ENCODE measurements at regions not wholly inside any gene's neighbourhood (a gene's known extent, or its start where the extent isn't known, plus 50 kb on each side); places are given as distances from the start of the nearest gene placed in this dataset.
"Not testable (repeated sequence)": the region's sequence is repeated elsewhere in the genome, so short reads cannot be mapped to it uniquely, and the experiment has no call there.

GRCh38 chr14:85830549-85830948 lies 300.6 kb downstream of the FLRT2 start:
- POLR2A ChIA-PET; BruUV-seq (replicated peaks); in situ Hi-C loops (cut with HindIII; ENCODE audit: extremely low pct_ligation_motif_present, low pct_unique_long_range_greater_than_20kb); H2AFZ ChIP-seq (ENCODE audit: low read length); H4K20me1 ChIP-seq (ENCODE audit: insufficient read depth, low read length); H3K9ac ChIP-seq (ENCODE audit: insufficient read depth, low read depth, low read length); H3K36me3 ChIP-seq (replicated peaks in 1 of 2; ENCODE audit: control insufficient read depth in 1 of 2, insufficient read depth in 2 of 2, low read length in 2 of 2); H3K4me2 ChIP-seq (ENCODE audit: low read depth, low read length); ATAC-seq; intact Hi-C loops (cut with micrococcal nuclease; ENCODE audit: unreplicated experiment); CTCF ChIA-PET (ENCODE audit: low intra/inter-chr PET ratio, low total read pairs); DNase-seq (ENCODE audit: low spot score); H3K4me3 ChIP-seq (replicated peaks in 1 of 3; ENCODE audit: insufficient read depth in 1 of 3, low read depth in 2 of 3, low read length in 3 of 3); FAIRE-seq; H3K27me3 ChIP-seq (ENCODE audit: control insufficient read depth in 1 of 2, insufficient read depth in 2 of 2, low read length in 2 of 2); H3K79me2 ChIP-seq (ENCODE audit: insufficient read depth, low read length); H3K27ac ChIP-seq (ENCODE audit: extremely low read length, insufficient read depth, low read length); H3K4me1 ChIP-seq (ENCODE audit: insufficient read depth, low read length): not testable (repeated sequence)
- peaks cover 59% of the 10 kb centered on the region for H3K9me3 ChIP-seq (ENCODE audit: low read length)
- WGBS (ENCODE audit: low lambda C conversion rate), result 53% methylated on average over 8 of the region's 8 CpGs

GRCh38 chr14:85829601-85830000 lies 299.7 kb downstream of the FLRT2 start:
- H3K4me3 ChIP-seq (replicated peaks in 1 of 3; ENCODE audit: insufficient read depth in 1 of 3, low read depth in 2 of 3, low read length in 3 of 3); FAIRE-seq; H3K4me1 ChIP-seq (ENCODE audit: insufficient read depth, low read length); H3K9ac ChIP-seq (ENCODE audit: insufficient read depth, low read depth, low read length); BruUV-seq (replicated peaks); H3K27ac ChIP-seq (ENCODE audit: extremely low read length, insufficient read depth, low read length); intact Hi-C loops (cut with micrococcal nuclease; ENCODE audit: unreplicated experiment); POLR2A ChIA-PET; ATAC-seq; H3K36me3 ChIP-seq (replicated peaks in 1 of 2; ENCODE audit: control insufficient read depth in 1 of 2, insufficient read depth in 2 of 2, low read length in 2 of 2); H3K4me2 ChIP-seq (ENCODE audit: low read depth, low read length); H3K79me2 ChIP-seq (ENCODE audit: insufficient read depth, low read length); CTCF ChIA-PET (ENCODE audit: low intra/inter-chr PET ratio, low total read pairs); in situ Hi-C loops (cut with HindIII; ENCODE audit: extremely low pct_ligation_motif_present, low pct_unique_long_range_greater_than_20kb); H2AFZ ChIP-seq (ENCODE audit: low read length); H4K20me1 ChIP-seq (ENCODE audit: insufficient read depth, low read length); H3K27me3 ChIP-seq (ENCODE audit: control insufficient read depth in 1 of 2, insufficient read depth in 2 of 2, low read length in 2 of 2); DNase-seq (ENCODE audit: low spot score): not testable (repeated sequence)
- H3K9me3 ChIP-seq (ENCODE audit: low read length), result peaks cover 69% of the 10 kb centered on the region
- 81% methylated on average over 10 of the region's 25 CpGs for WGBS (ENCODE audit: low lambda C conversion rate)

GRCh38 chr14:85824526-85824925 lies 294.6 kb downstream of the FLRT2 start:
- DNase-seq (ENCODE audit: low spot score) (no peak), FAIRE-seq (no peak), ATAC-seq (no peak)
- intact Hi-C loops (cut with micrococcal nuclease; ENCODE audit: unreplicated experiment) (no loop called here), in situ Hi-C loops (cut with HindIII; ENCODE audit: extremely low pct_ligation_motif_present, low pct_unique_long_range_greater_than_20kb) (no loop called here)
- no peaks in the 10 kb centered on the region for H4K20me1 ChIP-seq (ENCODE audit: insufficient read depth, low read length)
- no peak overlapping the region for H3K4me3 ChIP-seq (replicated peaks in 1 of 3; ENCODE audit: insufficient read depth in 1 of 3, low read depth in 2 of 3, low read length in 3 of 3)
- no peaks in the 10 kb centered on the region for H3K4me1 ChIP-seq (ENCODE audit: insufficient read depth, low read length)
- peaks cover 67% of the 10 kb centered on the region for H3K9me3 ChIP-seq (ENCODE audit: low read length)
- BruUV-seq (replicated peaks), result no TSS peak
- no peak overlapping the region for H3K9ac ChIP-seq (ENCODE audit: insufficient read depth, low read depth, low read length)
- ChIA-PET POLR2A (no interaction called here), CTCF (ENCODE audit: low intra/inter-chr PET ratio, low total read pairs) (no interaction called here)
- no peak overlapping the region for H3K27ac ChIP-seq (ENCODE audit: extremely low read length, insufficient read depth, low read length)
- no peak overlapping the region for H3K4me2 ChIP-seq (ENCODE audit: low read depth, low read length)
- H2AFZ ChIP-seq (ENCODE audit: low read length), result no peak overlapping the region
- no peaks in the 10 kb centered on the region for H3K79me2 ChIP-seq (ENCODE audit: insufficient read depth, low read length)
- H3K36me3 ChIP-seq (replicated peaks in 1 of 2; ENCODE audit: control insufficient read depth in 1 of 2, insufficient read depth in 2 of 2, low read length in 2 of 2), result no peaks in the 10 kb centered on the region
- WGBS (ENCODE audit: low lambda C conversion rate), result 0% methylated on average over 1 of the region's 1 CpG
- H3K27me3 ChIP-seq (ENCODE audit: control insufficient read depth in 1 of 2, insufficient read depth in 2 of 2, low read length in 2 of 2), result no peaks in the 10 kb centered on the region
- TF ChIP-seq ZNF775 (CRISPR knock-in tag; IDR thresholded peaks at IDR 0.05; ENCODE audit: borderline replicate concordance), result no peak
- TF ChIP-seq ZNF839 (CRISPR knock-in tag; IDR thresholded peaks at IDR 0.05; ENCODE audit: borderline replicate concordance), result no peak
- TF ChIP-seq FUBP1 (CRISPR knock-in tag; IDR thresholded peaks at IDR 0.05; ENCODE audit: borderline replicate concordance), result no peak
- TF ChIP-seq GZF1 (CRISPR knock-in tag; IDR thresholded peaks at IDR 0.05), result no peak
- no peak for TF ChIP-seq ZNF180 (CRISPR knock-in tag; IDR thresholded peaks at IDR 0.05; ENCODE audit: borderline replicate concordance, low read depth)
- TF ChIP-seq ZNF501 (CRISPR knock-in tag; IDR thresholded peaks at IDR 0.05), result no peak
- TF ChIP-seq PLRG1 (conservative IDR thresholded peaks at IDR 0.05), result no peak
- no peak for TF ChIP-seq GTF3A (CRISPR knock-in tag; conservative IDR thresholded peaks at IDR 0.05)
- TF ChIP-seq, protein P1, sequence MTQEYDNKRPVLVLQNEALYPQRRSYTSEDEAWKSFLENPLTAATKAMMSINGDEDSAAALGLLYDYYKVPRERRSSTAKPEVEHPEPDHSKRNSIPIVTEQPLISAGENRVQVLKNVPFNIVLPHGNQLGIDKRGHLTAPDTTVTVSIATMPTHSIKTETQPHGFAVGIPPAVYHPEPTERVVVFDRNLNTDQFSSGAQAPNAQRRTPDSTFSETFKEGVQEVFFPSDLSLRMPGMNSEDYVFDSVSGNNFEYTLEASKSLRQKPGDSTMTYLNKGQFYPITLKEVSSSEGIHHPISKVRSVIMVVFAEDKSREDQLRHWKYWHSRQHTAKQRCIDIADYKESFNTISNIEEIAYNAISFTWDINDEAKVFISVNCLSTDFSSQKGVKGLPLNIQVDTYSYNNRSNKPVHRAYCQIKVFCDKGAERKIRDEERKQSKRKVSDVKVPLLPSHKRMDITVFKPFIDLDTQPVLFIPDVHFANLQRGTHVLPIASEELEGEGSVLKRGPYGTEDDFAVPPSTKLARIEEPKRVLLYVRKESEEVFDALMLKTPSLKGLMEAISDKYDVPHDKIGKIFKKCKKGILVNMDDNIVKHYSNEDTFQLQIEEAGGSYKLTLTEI (CRISPR knock-in tag; conservative IDR thresholded peaks at IDR 0.05), result no peak
